Psoas muscle (tissue), 7 donors: ENCODE measurements at regions not wholly inside any gene's neighbourhood (a gene's known extent, or its start where the extent isn't known, plus 50 kb on each side); places are given as distances from the start of the nearest gene placed in this dataset.
"Not testable (repeated sequence)": the region's sequence is repeated elsewhere in the genome, so short reads cannot be mapped to it uniquely, and the experiment has no call there.

ENCODE experiments used
- ATAC-seq, 4 donors: fragments of 200-7000 bp; cut with Tn5 transposase; one replicate each; pipeline ENCODE4 v1.9.1; 2020; ENCODE audit warnings: moderate library complexity in 3 of 4, mild to moderate bottlenecking in 2 of 4
- DNase-seq, 2 donors: peaks; one replicate each; pipeline ENCODE4 v3.0.0-alpha.2; 2020
- H3K27ac ChIP-seq: fragments of 200-600 bp; one replicate; pipeline ENCODE4 v1.8.0; 2022
- H3K27me3 ChIP-seq, 3 donors: fragments of 200-600 bp in 1 of 3; one replicate each; pipeline versions ENCODE4 v1.6.1 to v1.8.0; 2013 to 2022; ENCODE audit warnings: low read length in 2 of 3, mild to moderate bottlenecking in 2 of 3, moderate library complexity in 1 of 3; ENCODE audit not compliant: insufficient read depth in 3 of 3
- H3K36me3 ChIP-seq, 2 donors: fragments of 200-600 bp in 1 of 2; one replicate each; pipeline versions ENCODE4 v1.6.1 to v1.8.0; 2013 to 2022; ENCODE audit warnings: low read depth in 1 of 2, mild to moderate bottlenecking in 1 of 2, moderate library complexity in 1 of 2; ENCODE audit not compliant: insufficient read depth in 1 of 2
- H3K4me1 ChIP-seq: fragments of 200-600 bp; one replicate; pipeline ENCODE4 v1.8.0; 2022
- H3K4me3 ChIP-seq: fragments of 200-600 bp; one replicate; pipeline ENCODE4 v1.8.0; 2022; ENCODE audit warnings: mild to moderate bottlenecking
- H3K9me3 ChIP-seq: fragments of 200-600 bp; one replicate; pipeline ENCODE4 v1.8.0; 2022
- WGBS, 3 donors: extraction: QIAGEN DNeasy Blood & Tissue Kit; methylation state at CpG; one replicate each; pipeline versions ENCODE4 v1.1.6 to v1.1.7; 2013; 5-methylcytosine and 5-hydroxymethylcytosine counted together
- intact Hi-C, 2 donors: fragments of 100-400 bp; cut with DNase I; formaldehyde crosslinking; loops; one replicate each; pipeline versions ENCODE4 v1.11.0 to v1.14.2; 2022
- TF ChIP-seq, protein P1 (sequence below): fragments of 200-600 bp; IDR thresholded peaks from one replicate; pipeline ENCODE4 v1.8.0; 2022; ENCODE audit warnings: antibody characterized with exemption
- donor health status: healthy with polysubstance abuse.
- donor health status: DM: no; HTN: no; CAD: no; lungs with moderate emphysema.
- donor health status: Bipolar disorder and iron deficiency.
- donor health status: healthy.
- donor health status: DM: yes; HTN: yes; CAD: no.
- donor health status: DM: no; HTN: no; CAD: no.
- donor health status: DM: yes; HTN: yes; CAD: no.

DNA sequence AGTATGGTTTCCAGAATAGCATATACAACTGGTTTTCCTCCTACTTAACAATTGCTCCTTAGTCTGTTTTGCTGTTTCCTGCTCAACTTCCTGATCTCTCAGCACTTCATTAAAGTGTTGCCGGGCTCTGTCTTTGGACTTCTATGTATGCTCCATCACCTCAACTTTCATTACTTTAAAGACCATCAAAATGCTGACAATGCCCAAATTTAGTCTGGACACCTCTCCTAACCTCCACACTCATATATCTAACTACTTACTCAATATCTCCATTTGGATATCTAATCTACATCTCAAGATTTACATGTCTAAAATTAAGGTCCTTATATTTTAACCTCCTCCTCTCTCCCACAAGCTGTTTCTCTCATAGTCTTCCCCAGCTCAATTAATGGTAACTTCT, 54.4 kb upstream of the LGR5 start:
- Histone ChIP-seq H3K4me1 (no peaks in the 10 kb centered on the region), H3K4me3 (no peak overlapping the region), H3K27me3 (no peaks in the 10 kb centered on the region), H3K36me3 (no peaks in the 10 kb centered on the region), H3K27ac (no peak overlapping the region), H3K9me3 (no peaks in the 10 kb centered on the region)
- no peak for ATAC-seq
- no peak for DNase-seq
- WGBS, 3 donors = 0 to 77% (median 31%) methylated on average over 1 of the region's 1 CpG
- TF ChIP-seq, protein P1, sequence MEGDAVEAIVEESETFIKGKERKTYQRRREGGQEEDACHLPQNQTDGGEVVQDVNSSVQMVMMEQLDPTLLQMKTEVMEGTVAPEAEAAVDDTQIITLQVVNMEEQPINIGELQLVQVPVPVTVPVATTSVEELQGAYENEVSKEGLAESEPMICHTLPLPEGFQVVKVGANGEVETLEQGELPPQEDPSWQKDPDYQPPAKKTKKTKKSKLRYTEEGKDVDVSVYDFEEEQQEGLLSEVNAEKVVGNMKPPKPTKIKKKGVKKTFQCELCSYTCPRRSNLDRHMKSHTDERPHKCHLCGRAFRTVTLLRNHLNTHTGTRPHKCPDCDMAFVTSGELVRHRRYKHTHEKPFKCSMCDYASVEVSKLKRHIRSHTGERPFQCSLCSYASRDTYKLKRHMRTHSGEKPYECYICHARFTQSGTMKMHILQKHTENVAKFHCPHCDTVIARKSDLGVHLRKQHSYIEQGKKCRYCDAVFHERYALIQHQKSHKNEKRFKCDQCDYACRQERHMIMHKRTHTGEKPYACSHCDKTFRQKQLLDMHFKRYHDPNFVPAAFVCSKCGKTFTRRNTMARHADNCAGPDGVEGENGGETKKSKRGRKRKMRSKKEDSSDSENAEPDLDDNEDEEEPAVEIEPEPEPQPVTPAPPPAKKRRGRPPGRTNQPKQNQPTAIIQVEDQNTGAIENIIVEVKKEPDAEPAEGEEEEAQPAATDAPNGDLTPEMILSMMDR = no peak
- intact Hi-C loops = no loop called here

DNA sequence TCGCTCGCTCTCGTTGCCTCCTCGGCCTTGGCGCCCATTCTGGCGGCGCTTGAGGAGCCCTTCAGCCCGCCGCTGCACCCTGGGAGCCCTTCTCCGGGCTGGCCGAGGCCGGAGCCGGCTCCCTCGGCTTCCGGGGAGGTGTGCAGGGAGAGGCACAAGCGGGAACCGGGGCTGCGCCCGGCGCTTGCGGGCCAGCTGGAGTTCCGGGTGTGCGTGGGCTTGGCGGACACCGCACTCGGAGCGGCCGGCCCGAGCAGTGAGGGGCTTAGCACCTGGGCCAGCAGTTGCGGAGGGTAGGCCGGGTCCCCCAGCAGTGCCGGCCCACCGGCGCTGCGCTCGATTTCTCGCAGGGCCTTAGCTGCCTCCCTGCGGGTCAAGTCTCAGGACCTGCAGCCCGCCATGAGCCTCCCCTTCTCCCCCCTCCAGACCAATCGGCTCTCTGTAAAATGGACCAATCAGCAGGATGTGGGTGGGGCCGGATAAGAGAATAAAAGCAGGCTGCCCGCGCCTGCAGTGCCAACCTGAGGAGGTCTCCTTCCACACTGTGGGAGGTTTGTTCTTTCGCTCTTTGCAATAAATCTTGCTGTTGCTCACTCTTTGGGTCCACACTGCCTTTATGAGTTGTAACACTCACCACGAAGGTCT, 62.8 kb upstream of the LGR5 start:
- H3K9me3 ChIP-seq, DNase-seq, ATAC-seq, H3K4me3 ChIP-seq, H3K27me3 ChIP-seq, intact Hi-C loops, H3K4me1 ChIP-seq, H3K27ac ChIP-seq, H3K36me3 ChIP-seq: not testable (repeated sequence)
- 90 to 95% (median 94%) methylated on average over 37 to 45 of the region's 45 CpGs for WGBS, 3 donors

DNA sequence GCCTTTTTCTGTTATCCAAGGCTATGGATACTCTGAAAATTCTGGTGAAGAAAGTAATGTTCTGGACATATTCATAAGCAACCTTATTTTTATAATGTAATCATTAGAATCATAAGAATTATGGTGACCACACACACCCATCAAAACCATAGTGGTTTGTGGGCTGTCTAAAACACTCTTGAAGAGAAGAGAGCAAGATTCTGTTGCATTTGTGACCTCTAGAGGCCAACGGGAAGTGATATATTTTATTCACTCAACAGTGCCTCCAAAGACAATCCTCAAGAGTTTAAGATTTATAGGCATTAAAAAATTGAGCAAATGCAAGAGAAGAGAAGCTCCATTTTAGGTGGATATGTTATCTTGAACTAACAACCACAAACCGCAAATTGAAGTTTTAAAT, 68.5 kb upstream of the LGR5 start:
- Histone ChIP-seq H3K27ac (no peak overlapping the region), H3K4me1 (no peaks in the 10 kb centered on the region), H3K9me3 (no peaks in the 10 kb centered on the region), H3K36me3 (no peaks in the 10 kb centered on the region), H3K27me3 (no peaks in the 10 kb centered on the region), H3K4me3 (no peak overlapping the region)
- no peak for DNase-seq
- TF ChIP-seq, protein P1 = no peak
- no peak for ATAC-seq
- intact Hi-C loops = no loop called here
- 33 to 38% (median 34%) methylated on average over 2 of the region's 2 CpGs for WGBS, 3 donors

DNA sequence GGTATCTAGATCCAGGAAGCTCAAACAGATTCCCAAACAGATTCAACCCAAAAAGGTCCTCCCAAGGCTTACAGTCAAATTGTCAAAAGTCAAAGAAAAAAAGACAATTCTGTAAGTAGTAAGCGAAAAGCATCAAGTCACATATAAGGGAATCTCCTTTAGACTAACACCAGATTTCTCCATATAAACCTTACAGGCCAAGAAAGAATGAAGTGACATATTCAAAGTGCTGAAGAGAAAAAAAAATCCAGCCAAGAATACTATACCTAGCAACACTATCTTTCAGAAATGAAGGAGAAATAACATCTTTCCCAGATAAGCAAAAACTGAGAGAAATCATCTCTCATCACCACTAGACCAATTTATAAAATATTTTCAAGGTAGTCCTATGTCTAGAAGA, 79.6 kb upstream of the LGR5 start:
- H3K27ac ChIP-seq = no peak overlapping the region
- H3K36me3 ChIP-seq = no peaks in the 10 kb centered on the region
- no peaks in the 10 kb centered on the region for H3K4me1 ChIP-seq
- ATAC-seq (no peak), DNase-seq (no peak)
- WGBS, 3 donors = 87 to 100% (median 94%) methylated on average over 1 of the region's 1 CpG
- TF ChIP-seq, protein P1 = no peak
- no peak overlapping the region for H3K4me3 ChIP-seq
- H3K9me3 ChIP-seq = peaks cover 16% of the 10 kb centered on the region
- intact Hi-C loops = no loop called here
- H3K27me3 ChIP-seq = no peaks in the 10 kb centered on the region

DNA sequence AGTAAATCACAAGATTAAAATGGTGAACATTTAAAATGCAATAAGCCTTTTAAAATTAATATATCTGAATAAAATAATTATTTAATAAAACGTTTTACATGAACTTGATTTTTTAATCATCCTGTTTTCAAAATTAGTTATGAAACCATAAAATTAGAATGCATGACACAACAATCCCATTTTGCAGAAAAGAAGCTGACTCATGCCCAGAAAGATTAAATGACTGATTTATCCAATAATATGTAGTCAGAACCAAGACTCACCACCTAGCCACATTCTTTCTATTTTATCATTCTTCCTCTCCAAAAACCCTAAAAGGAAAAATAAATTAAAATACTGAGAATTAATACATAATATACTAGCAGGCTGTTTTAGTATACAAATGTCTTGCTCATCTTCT, 83.0 kb upstream of the LGR5 start:
- Histone ChIP-seq H3K36me3 (no peaks in the 10 kb centered on the region), H3K9me3 (peaks cover 11% of the 10 kb centered on the region), H3K4me1 (no peaks in the 10 kb centered on the region), H3K27me3 (no peaks in the 10 kb centered on the region), H3K27ac (no peak overlapping the region), H3K4me3 (no peak overlapping the region)
- DNase-seq (no peak), ATAC-seq (no peak)
- WGBS, 3 donors = 0 to 2% (median 0%) methylated on average over 1 of the region's 1 CpG
- intact Hi-C loops = no loop called here
- TF ChIP-seq, protein P1 = no peak
